OCI-LY3 (cell line): ENCODE measurements at regions not wholly inside any gene's neighbourhood (a gene's known extent, or its start where the extent isn't known, plus 50 kb on each side); places are given as distances from the start of the nearest gene placed in this dataset.

Experiments used
- EZH2phosphoT487 ChIP-seq: fragments of 200-600 bp; shearing (Covaris generic); IDR thresholded peaks from 2 replicates; pipeline ENCODE4 v1.6.1; 2018; ENCODE audit warnings: antibody characterized with exemption, mixed run types, low read depth
- TF ChIP-seq, protein P1 (sequence below): fragments of 200-600, 300-600 bp; sonication (generic); IDR thresholded peaks from 2 replicates; pipeline ENCODE4 v1.5.1; 2014; ENCODE audit warnings: antibody characterized with exemption, low read length, low read depth

DNA sequence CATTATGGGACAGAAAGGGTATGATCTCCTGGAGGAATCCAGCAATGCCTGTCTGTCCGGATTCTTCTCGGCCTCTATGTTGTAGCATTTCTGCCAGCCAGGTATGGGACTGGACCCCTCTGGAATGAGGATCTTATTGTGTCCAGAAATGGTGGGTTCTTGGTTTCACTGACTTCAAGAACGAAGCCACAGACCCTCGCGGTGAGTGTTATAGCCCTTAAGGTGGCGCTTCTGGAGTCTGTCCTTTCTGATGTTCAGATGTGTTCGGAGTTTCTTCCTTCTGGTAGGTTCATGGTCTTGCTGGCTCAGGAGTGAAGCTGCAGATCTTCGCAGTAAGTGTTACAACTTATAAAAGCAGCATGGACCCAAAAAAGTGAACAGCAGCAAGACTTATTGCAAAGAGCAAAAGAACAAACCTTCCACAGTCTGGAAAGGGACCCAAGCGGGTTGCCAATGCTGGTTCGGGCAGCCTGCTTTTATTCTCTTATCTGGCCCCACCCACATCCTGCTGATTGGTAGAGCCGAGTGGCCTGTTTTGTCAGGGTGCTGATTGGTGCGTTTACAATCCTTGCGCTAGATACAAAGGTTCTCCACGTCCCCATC lies 62.3 kb upstream of the IER3 start:
- TF ChIP-seq, protein P1, sequence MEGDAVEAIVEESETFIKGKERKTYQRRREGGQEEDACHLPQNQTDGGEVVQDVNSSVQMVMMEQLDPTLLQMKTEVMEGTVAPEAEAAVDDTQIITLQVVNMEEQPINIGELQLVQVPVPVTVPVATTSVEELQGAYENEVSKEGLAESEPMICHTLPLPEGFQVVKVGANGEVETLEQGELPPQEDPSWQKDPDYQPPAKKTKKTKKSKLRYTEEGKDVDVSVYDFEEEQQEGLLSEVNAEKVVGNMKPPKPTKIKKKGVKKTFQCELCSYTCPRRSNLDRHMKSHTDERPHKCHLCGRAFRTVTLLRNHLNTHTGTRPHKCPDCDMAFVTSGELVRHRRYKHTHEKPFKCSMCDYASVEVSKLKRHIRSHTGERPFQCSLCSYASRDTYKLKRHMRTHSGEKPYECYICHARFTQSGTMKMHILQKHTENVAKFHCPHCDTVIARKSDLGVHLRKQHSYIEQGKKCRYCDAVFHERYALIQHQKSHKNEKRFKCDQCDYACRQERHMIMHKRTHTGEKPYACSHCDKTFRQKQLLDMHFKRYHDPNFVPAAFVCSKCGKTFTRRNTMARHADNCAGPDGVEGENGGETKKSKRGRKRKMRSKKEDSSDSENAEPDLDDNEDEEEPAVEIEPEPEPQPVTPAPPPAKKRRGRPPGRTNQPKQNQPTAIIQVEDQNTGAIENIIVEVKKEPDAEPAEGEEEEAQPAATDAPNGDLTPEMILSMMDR, result no peak
- no peak for TF ChIP-seq EZH2phosphoT487
